Common myeloid progenitor, CD34-positive (primary cell): ENCODE measurements at regions not wholly inside any gene's neighbourhood (a gene's known extent, or its start where the extent isn't known, plus 50 kb on each side); places are given as distances from the start of the nearest gene placed in this dataset.

Experiments
- CTCF ChIA-PET: fragments of 350-600 bp; sonication (Branson Sonifier 250); formaldehyde crosslinking; loops from one replicate; lab custom pipeline; 2021; ENCODE audit warnings: antibody characterized with exemption; lab: Charles Lee
- POLR2A ChIA-PET: fragments of 350-600 bp; sonication (Branson Sonifier 250); formaldehyde crosslinking; loops from one replicate; lab custom pipeline; 2021; ENCODE audit warnings: antibody characterized with exemption; lab: Charles Lee
- DNase-seq, 3 donors: peaks; one replicate each; pipeline versions ENCODE4 v3.0.0 to v3.0.0-alpha.2; 2013
- H3K27ac ChIP-seq, 2 experiments: 1 replicate in 1 of 2; 2 replicates in 1 of 2; pipeline ENCODE4 v1.7.0; 2013; ENCODE audit warnings: inconsistent platforms in 2 of 2, low read length in 2 of 2, mild to moderate bottlenecking in 2 of 2, low read depth in 1 of 2, moderate library complexity in 1 of 2; ENCODE audit not compliant: severe bottlenecking in 2 of 2, insufficient read depth in 1 of 2, poor library complexity in 1 of 2
- H3K27me3 ChIP-seq, 5 experiments: replicated peaks in 2 of 5; 1 replicate in 3 of 5; 2 replicates in 2 of 5; pipeline versions ENCODE4 v1.6.1 to v1.7.0; 2013; ENCODE audit warnings: low read length in 4 of 5, mild to moderate bottlenecking in 2 of 5, moderate library complexity in 2 of 5, inconsistent platforms in 1 of 5; ENCODE audit not compliant: insufficient read depth in 5 of 5, control insufficient read depth in 4 of 5
- H3K36me3 ChIP-seq, 4 experiments: 1 replicate in 2 of 4; 2 replicates in 2 of 4; pipeline versions ENCODE4 v1.6.1 to v1.7.0; 2013; ENCODE audit warnings: low read length in 3 of 4, control low read depth in 1 of 4, mild to moderate bottlenecking in 1 of 4; ENCODE audit not compliant: control insufficient read depth in 4 of 4, insufficient read depth in 4 of 4
- H3K4me1 ChIP-seq, 4 experiments: 1 replicate in 3 of 4; 2 replicates in 1 of 4; pipeline versions ENCODE4 v1.6.1 to v1.7.1; 2013; ENCODE audit warnings: low read length in 3 of 4, mild to moderate bottlenecking in 3 of 4, control low read depth in 1 of 4, inconsistent platforms in 1 of 4, moderate library complexity in 1 of 4; ENCODE audit not compliant: control insufficient read depth in 4 of 4, insufficient read depth in 4 of 4; ENCODE audit errors: control extremely low read depth in 1 of 4
- H3K4me3 ChIP-seq, 7 experiments: 1 replicate in 4 of 7; 2 replicates in 3 of 7; pipeline versions ENCODE4 v1.5.1 to v1.7.0; 2013; ENCODE audit warnings: mild to moderate bottlenecking in 7 of 7, low read length in 6 of 7, moderate library complexity in 6 of 7, inconsistent platforms in 2 of 7, low read depth in 2 of 7, control low read depth in 1 of 7; ENCODE audit not compliant: insufficient read depth in 4 of 7, control insufficient read depth in 1 of 7; ENCODE audit errors: extremely low read depth in 1 of 7
- H3K9me3 ChIP-seq, 5 experiments: 1 replicate in 4 of 5; 2 replicates in 1 of 5; pipeline versions ENCODE4 v1.6.1 to v1.7.1; 2013; ENCODE audit warnings: low read length in 4 of 5, mild to moderate bottlenecking in 2 of 5, inconsistent platforms in 1 of 5, low read depth in 1 of 5, moderate library complexity in 1 of 5; ENCODE audit not compliant: control insufficient read depth in 4 of 5, insufficient read depth in 2 of 5; ENCODE audit errors: control extremely low read depth in 1 of 5
- WGBS: methylation state at CpG from one replicate; pipeline ENCODE4 v1.1.5; 2013; ENCODE audit not compliant: insufficient coverage; 5-methylcytosine and 5-hydroxymethylcytosine counted together

DNA sequence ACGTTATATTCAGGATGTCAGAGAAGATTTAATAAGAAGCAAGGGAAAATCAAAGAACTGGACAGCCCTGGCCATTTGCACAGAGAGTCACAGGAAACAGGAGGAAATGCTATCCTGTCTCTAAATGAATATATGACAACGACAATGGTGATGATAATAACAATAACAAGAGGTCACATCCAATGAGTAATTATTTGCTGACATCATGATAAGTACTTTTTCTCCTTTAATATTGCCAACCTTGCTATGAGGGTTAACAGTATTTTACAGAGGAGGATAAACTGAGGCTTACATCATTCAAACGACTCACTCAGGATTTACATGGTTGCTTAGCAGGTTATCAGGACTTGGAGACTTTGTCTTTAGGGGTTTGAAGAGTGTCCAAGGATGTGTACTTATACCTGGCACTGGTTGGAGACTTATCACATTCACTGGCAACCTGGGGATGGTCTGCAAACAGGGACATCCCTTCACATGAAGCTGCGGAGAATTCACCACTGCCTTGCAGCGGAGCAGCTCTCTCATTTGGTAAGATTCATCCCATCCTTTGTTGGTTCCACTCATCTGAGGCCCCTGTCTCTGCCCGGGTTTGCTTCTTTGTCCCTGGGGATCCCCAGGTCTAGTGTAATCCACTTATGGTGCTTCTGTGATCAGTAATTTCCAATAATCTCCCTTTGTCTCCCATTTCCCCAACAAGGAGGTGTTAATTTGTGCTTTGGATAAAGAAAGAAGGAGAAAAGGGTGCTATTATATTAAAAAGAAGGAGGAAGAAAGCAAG, 637.8 kb downstream of the BCL11B start:
- POLR2A ChIA-PET, result no interaction called here
- Histone ChIP-seq H3K4me1 (no peaks in the 10 kb centered on the region), H3K4me3 (no peak overlapping the region), H3K9me3 (peaks cover 0 to 2% (median 0%) of the 10 kb centered on the region in 5 experiments), H3K36me3 (no peaks in the 10 kb centered on the region), H3K27ac (no peak overlapping the region), H3K27me3 (no peaks in the 10 kb centered on the region)
- DNase-seq, result no peak
- CTCF ChIA-PET, result no interaction called here
- 80% methylated on average over 3 of the region's 6 CpGs for WGBS

DNA sequence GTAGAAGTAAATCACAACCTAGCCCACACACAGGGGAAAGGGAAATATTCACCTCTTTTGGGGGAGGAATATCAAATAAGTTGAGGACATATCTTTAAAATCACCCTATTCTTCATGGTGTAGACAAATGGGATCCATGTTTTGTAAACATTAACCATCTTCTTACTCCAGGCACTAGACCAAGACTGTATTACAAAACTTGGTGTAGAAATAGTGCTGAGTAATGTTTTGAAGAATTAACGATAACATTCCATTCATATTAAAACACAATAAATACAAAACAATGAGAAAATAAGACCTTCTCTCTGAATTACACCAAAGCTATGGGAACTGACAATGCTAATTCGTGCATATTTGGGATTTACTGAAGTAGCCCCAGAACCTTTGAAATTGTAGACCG, 633.6 kb downstream of the BCL11B start:
- ChIA-PET POLR2A (no interaction called here), CTCF (no interaction called here)
- Histone ChIP-seq H3K9me3 (no peaks in the 10 kb centered on the region), H3K4me3 (no peak overlapping the region), H3K36me3 (no peaks in the 10 kb centered on the region), H3K4me1 (no peaks in the 10 kb centered on the region), H3K27me3 (no peaks in the 10 kb centered on the region), H3K27ac (no peak overlapping the region)
- WGBS, result 100% methylated on average over 2 of the region's 3 CpGs
- no peak for DNase-seq

DNA sequence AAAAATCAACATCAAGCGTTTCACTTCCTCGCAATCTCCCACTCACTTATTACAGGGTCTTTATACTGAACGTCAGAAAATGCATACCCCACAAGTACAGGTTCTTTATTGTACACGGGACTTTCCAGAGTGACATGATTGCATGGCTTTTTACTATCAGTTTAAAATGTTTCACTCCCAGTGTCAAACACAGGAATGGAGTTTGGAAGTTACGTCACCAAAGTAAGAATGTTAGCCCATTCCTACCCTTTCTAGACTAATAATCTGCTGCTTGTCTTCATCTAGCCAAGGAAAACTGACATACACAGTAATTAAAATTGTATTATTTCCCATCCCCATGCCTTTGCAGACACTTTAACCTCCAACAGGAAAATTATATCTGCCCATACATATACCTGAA, 624.2 kb downstream of the BCL11B start:
- Histone ChIP-seq H3K27ac (no peak overlapping the region), H3K4me3 (no peak overlapping the region), H3K9me3 (no peaks in the 10 kb centered on the region), H3K4me1 (no peaks in the 10 kb centered on the region), H3K36me3 (no peaks in the 10 kb centered on the region), H3K27me3 (no peaks in the 10 kb centered on the region)
- POLR2A ChIA-PET, result no interaction called here
- WGBS, result 86% methylated on average over 2 of the region's 5 CpGs
- CTCF ChIA-PET, result no interaction called here
- no peak for DNase-seq

DNA sequence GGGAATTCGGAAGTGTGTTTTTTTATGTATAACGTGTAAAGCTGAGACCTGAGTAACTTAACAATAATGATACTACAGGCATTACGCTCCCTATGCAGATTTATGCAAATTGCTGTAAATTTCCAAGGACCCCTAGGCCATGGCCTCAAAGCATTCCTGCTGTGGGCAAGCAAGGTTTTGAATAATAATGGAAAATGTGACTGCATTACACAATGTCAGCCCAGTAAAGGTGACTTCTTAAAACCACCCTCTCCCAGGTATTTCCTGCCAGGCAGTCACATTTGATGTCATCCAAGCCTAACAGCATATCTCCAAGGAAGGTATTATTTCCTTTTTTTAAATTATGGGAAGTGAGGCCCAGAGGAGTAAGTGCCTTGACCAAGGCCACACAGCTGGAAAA, 621.0 kb downstream of the BCL11B start:
- no peak overlapping the region for H3K27ac ChIP-seq
- no peaks in the 10 kb centered on the region for H3K36me3 ChIP-seq
- H3K27me3 ChIP-seq, result no peaks in the 10 kb centered on the region
- CTCF ChIA-PET, result no interaction called here
- DNase-seq, result no peak
- no peak overlapping the region for H3K4me3 ChIP-seq
- WGBS, result 100% methylated on average over 1 of the region's 3 CpGs
- peaks cover 0 to 7% (median 0%) of the 10 kb centered on the region in 5 experiments for H3K9me3 ChIP-seq
- POLR2A ChIA-PET, result no interaction called here
- H3K4me1 ChIP-seq, result no peaks in the 10 kb centered on the region

DNA sequence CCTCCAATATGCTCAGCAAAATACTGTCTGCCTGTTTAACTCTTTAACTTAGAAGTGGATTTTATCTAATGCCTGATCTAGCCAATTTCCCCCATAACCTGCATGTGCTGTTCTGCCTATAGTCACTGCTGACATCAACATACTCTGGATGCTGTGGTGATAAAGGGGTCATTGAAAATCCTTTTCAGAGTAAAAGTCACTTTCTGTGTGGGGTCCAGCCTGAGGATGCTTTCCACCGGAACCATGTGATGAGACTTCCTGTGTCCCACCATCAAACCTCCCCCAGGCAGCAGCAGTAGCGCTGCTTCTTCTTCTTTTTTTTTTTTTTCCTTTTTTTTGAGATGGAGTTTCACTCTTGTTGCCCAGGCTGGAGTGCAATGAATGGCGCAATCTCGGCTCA, 607.0 kb downstream of the BCL11B start:
- Histone ChIP-seq H3K4me3 (no peak overlapping the region), H3K4me1 (no peaks in the 10 kb centered on the region), H3K27me3 (no peaks in the 10 kb centered on the region), H3K9me3 (no peaks in the 10 kb centered on the region), H3K27ac (no peak overlapping the region), H3K36me3 (no peaks in the 10 kb centered on the region)
- POLR2A ChIA-PET, result no interaction called here
- CTCF ChIA-PET, result no interaction called here
- DNase-seq, result no peak
- WGBS, result 87% methylated on average over 3 of the region's 4 CpGs

DNA sequence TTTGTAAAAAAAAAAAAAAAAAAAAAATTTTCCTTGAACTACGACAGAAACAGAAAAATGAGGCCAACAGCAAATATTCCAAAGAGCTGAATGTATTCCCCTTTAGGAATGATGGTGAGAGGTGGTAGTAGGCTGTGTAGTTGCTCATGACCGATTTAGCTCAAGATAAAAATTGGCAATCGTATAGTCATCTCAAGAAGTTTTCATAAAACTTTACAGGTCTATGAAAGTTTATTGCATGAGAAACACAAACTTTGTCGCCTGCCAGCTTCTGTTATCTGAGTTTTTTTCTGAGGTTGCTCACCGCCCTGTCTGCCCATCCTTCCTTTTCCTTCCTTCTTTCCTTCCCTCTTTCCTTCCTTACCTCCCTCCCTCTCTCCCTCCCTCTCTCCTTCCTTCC, 605.5 kb downstream of the BCL11B start:
- Histone ChIP-seq H3K27me3 (no peaks in the 10 kb centered on the region), H3K4me3 (no peak overlapping the region), H3K36me3 (no peaks in the 10 kb centered on the region), H3K9me3 (no peaks in the 10 kb centered on the region), H3K27ac (no peak overlapping the region), H3K4me1 (no peaks in the 10 kb centered on the region)
- DNase-seq, result no peak
- POLR2A ChIA-PET, result no interaction called here
- CTCF ChIA-PET, result no interaction called here
- 68% methylated on average over 2 of the region's 5 CpGs for WGBS

DNA sequence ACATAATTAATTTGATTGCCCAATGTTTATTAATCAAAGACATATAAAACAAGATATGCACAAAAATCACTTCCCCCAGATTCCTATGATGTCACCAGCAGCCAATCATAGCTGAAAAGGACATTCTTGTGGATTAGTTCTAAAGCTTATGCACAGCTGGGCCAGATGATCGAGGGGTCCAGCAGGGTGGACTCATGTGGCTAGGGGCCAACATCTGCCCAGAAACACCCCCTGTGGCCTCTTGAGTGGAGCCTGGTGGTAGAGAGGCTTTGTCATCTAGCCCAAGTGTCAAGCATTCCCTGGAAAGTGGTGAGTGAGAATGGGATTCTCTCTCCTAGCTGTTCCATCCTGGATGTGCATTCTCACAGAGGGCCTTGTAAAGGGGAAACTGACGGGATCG, 590.0 kb downstream of the BCL11B start:
- no peaks in the 10 kb centered on the region for H3K4me1 ChIP-seq
- DNase-seq, result no peak
- no peak overlapping the region for H3K27ac ChIP-seq
- ChIA-PET CTCF (no interaction called here), POLR2A (no interaction called here)
- no peaks in the 10 kb centered on the region for H3K27me3 ChIP-seq
- 100% methylated on average over 2 of the region's 3 CpGs for WGBS
- no peaks in the 10 kb centered on the region for H3K36me3 ChIP-seq
- peaks cover 0 to 5% (median 0%) of the 10 kb centered on the region in 5 experiments for H3K9me3 ChIP-seq
- H3K4me3 ChIP-seq, result no peak overlapping the region
